Activated CD4-positive, alpha-beta T cell treated with anti-CD3 and anti-CD28 coated beads for 36 hours (primary cell): ENCODE measurements at regions not wholly inside any gene's neighbourhood (a gene's known extent, or its start where the extent isn't known, plus 50 kb on each side); places are given as distances from the start of the nearest gene placed in this dataset.

Source experiments
- ATAC-seq: fragments of 200-7000 bp; cut with Tn5 transposase; one replicate; pipeline ENCODE4 v1.10.0; 2021; ENCODE audit warnings: mild to moderate bottlenecking, moderate library complexity
- CTCF ChIA-PET: fragments of 350-600 bp; sonication (Branson Sonifier 250); formaldehyde crosslinking; loops from one replicate; lab custom pipeline; 2021; ENCODE audit warnings: antibody characterized with exemption; lab: Charles Lee
- POLR2A ChIA-PET: fragments of 350-600 bp; sonication (Branson Sonifier 250); formaldehyde crosslinking; loops from one replicate; lab custom pipeline; 2021; ENCODE audit warnings: antibody characterized with exemption, inconsistent platforms; lab: Charles Lee
- DNase-seq: peaks from one replicate; pipeline ENCODE4 v3.0.0-alpha.2; 2020
- H3K27ac Mint-ChIP-seq: one replicate; pipeline ENCODE4 v1.8.0; 2021; ENCODE audit warnings: mixed read lengths
- H3K27me3 Mint-ChIP-seq: one replicate; pipeline ENCODE4 v1.8.0; 2021; ENCODE audit warnings: mixed read lengths
- H3K36me3 Mint-ChIP-seq: one replicate; pipeline ENCODE4 v1.8.0; 2021; ENCODE audit warnings: low read depth, mixed read lengths
- H3K4me1 Mint-ChIP-seq: one replicate; pipeline ENCODE4 v1.8.0; 2021; ENCODE audit warnings: mixed read lengths
- H3K4me3 Mint-ChIP-seq: one replicate; pipeline ENCODE4 v1.8.0; 2021; ENCODE audit warnings: mild to moderate bottlenecking, moderate library complexity, mixed read lengths
- H3K9me3 Mint-ChIP-seq: one replicate; pipeline ENCODE4 v1.8.0; 2021; ENCODE audit warnings: low read depth, mixed read lengths
- intact Hi-C, 2 experiments: fragments of 100-400 bp; cut with DNase I in 1 of 2; cut with micrococcal nuclease in 1 of 2; formaldehyde crosslinking; loops; one replicate each; pipeline versions ENCODE4 v1.14.2 to v1.15.1; 2022 to 2024; cut with DNase I, micrococcal nuclease

- CTCF ChIA-PET = no interaction called here
- intact Hi-C loops = no loop called here
- peaks cover 19% of the 10 kb centered on the region for H3K27me3 Mint-ChIP-seq
Measured at GRCh38 chr6:41404182-41404845, 68.9 kb downstream of the NCR2 start.

GRCh38 chr6:41405941-41406727 is 70.7 kb downstream of the NCR2 start:
- DNase-seq (no peak), ATAC-seq (no peak)
- peaks cover 13% of the 10 kb centered on the region for H3K27me3 Mint-ChIP-seq
- no peak overlapping the region for H3K4me3 Mint-ChIP-seq
- intact Hi-C loops = no loop called here
- CTCF ChIA-PET = no interaction called here
- no peak overlapping the region for H3K27ac Mint-ChIP-seq
- POLR2A ChIA-PET = no interaction called here
- H3K9me3 Mint-ChIP-seq = peaks cover 4% of the 10 kb centered on the region
- H3K36me3 Mint-ChIP-seq = no peaks in the 10 kb centered on the region
- no peaks in the 10 kb centered on the region for H3K4me1 Mint-ChIP-seq

More at GRCh38 chr6:41404182-41404845, 68.9 kb downstream of the NCR2 start:
- Mint-ChIP-seq H3K27ac (no peak overlapping the region), H3K4me1 (no peaks in the 10 kb centered on the region), H3K9me3 (peaks cover 4% of the 10 kb centered on the region), H3K4me3 (no peak overlapping the region), H3K36me3 (no peaks in the 10 kb centered on the region)
- POLR2A ChIA-PET = no interaction called here
- ATAC-seq (no peak), DNase-seq (no peak)

GRCh38 chr6:41406728-41407489 is 71.5 kb downstream of the NCR2 start:
- no peak overlapping the region for H3K4me3 Mint-ChIP-seq
- ATAC-seq = no peak
- no peak for DNase-seq
- ChIA-PET POLR2A (no interaction called here), CTCF (no interaction called here)
- no peaks in the 10 kb centered on the region for H3K9me3 Mint-ChIP-seq
- H3K4me1 Mint-ChIP-seq = no peaks in the 10 kb centered on the region
- H3K27me3 Mint-ChIP-seq = peaks cover 9% of the 10 kb centered on the region
- H3K27ac Mint-ChIP-seq = no peak overlapping the region
- H3K36me3 Mint-ChIP-seq = no peaks in the 10 kb centered on the region
- intact Hi-C loops = no loop called here

- no peak overlapping the region for H3K4me3 Mint-ChIP-seq
- ATAC-seq (no peak), DNase-seq (no peak)
- CTCF ChIA-PET = no interaction called here
- H3K4me1 Mint-ChIP-seq = no peaks in the 10 kb centered on the region
- intact Hi-C loops = no loop called here
- peaks cover 4% of the 10 kb centered on the region for H3K27me3 Mint-ChIP-seq
- no peak overlapping the region for H3K27ac Mint-ChIP-seq
- H3K9me3 Mint-ChIP-seq = no peaks in the 10 kb centered on the region
- POLR2A ChIA-PET = no interaction called here
- H3K36me3 Mint-ChIP-seq = no peaks in the 10 kb centered on the region
Measured at GRCh38 chr6:41408576-41408975, 73.2 kb downstream of the NCR2 start.

GRCh38 chr6:41408982-41409381 is 73.6 kb downstream of the NCR2 start:
- Mint-ChIP-seq H3K36me3 (no peaks in the 10 kb centered on the region), H3K27ac (no peak overlapping the region), H3K4me1 (no peaks in the 10 kb centered on the region), H3K4me3 (no peak overlapping the region), H3K27me3 (peaks cover 4% of the 10 kb centered on the region), H3K9me3 (no peaks in the 10 kb centered on the region)
- POLR2A ChIA-PET = no interaction called here
- intact Hi-C loops = no loop called here
- DNase-seq (no peak), ATAC-seq (no peak)
- CTCF ChIA-PET = no interaction called here

- DNase-seq (no peak), ATAC-seq (no peak)
- intact Hi-C loops = no loop called here
- H3K4me1 Mint-ChIP-seq = no peaks in the 10 kb centered on the region
- no peak overlapping the region for H3K27ac Mint-ChIP-seq
- H3K4me3 Mint-ChIP-seq = no peak overlapping the region
- peaks cover 6% of the 10 kb centered on the region for H3K27me3 Mint-ChIP-seq
- CTCF ChIA-PET = interaction anchor here (1.2 kb wide), 1 partner anchor 13 kb away, joined by 4 read pairs; no protein-coding TSS in a partner anchor
- H3K9me3 Mint-ChIP-seq = no peaks in the 10 kb centered on the region
- H3K36me3 Mint-ChIP-seq = no peaks in the 10 kb centered on the region
- POLR2A ChIA-PET = no interaction called here
Measured at GRCh38 chr6:41409489-41409888, 74.1 kb downstream of the NCR2 start.

GRCh38 chr6:41411961-41412360 is 76.6 kb downstream of the NCR2 start:
- peaks cover 29% of the 10 kb centered on the region for H3K27me3 Mint-ChIP-seq
- H3K9me3 Mint-ChIP-seq = no peaks in the 10 kb centered on the region
- POLR2A ChIA-PET = no interaction called here
- H3K27ac Mint-ChIP-seq = no peak overlapping the region
- intact Hi-C loops = no loop called here
- H3K4me3 Mint-ChIP-seq = no peak overlapping the region
- DNase-seq (no peak), ATAC-seq (no peak)
- H3K4me1 Mint-ChIP-seq = peaks cover 6% of the 10 kb centered on the region
- CTCF ChIA-PET = interaction anchor here (2.6 kb wide), 1 partner anchor 10 kb away, joined by 7 read pairs; no protein-coding TSS in a partner anchor
- H3K36me3 Mint-ChIP-seq = no peaks in the 10 kb centered on the region

GRCh38 chr6:41413250-41413649 is 77.8 kb downstream of the NCR2 start:
- ChIA-PET POLR2A (no interaction called here), CTCF (interaction anchor here (0.6 to 2.6 kb wide), 2 partner anchors 9 to 919 kb away, joined by 3 to 7 read pairs; no protein-coding TSS in a partner anchor)
- Mint-ChIP-seq H3K4me3 (no peak overlapping the region), H3K4me1 (peaks cover 6% of the 10 kb centered on the region), H3K27me3 (peaks cover 35% of the 10 kb centered on the region), H3K9me3 (no peaks in the 10 kb centered on the region), H3K36me3 (no peaks in the 10 kb centered on the region), H3K27ac (no peak overlapping the region)
- no peak for ATAC-seq
- intact Hi-C loops = no loop called here
- no peak for DNase-seq

GRCh38 chr6:41416501-41416837 is 81.1 kb downstream of the NCR2 start:
- intact Hi-C loops = no loop called here
- peaks cover 43% of the 10 kb centered on the region for H3K27me3 Mint-ChIP-seq
- peaks cover 6% of the 10 kb centered on the region for H3K4me1 Mint-ChIP-seq
- DNase-seq (no peak), ATAC-seq (no peak)
- no peak overlapping the region for H3K4me3 Mint-ChIP-seq
- ChIA-PET POLR2A (no interaction called here), CTCF (interaction anchor here (0.7 kb wide), 1 partner anchor 83 kb away, joined by 4 read pairs; no protein-coding TSS in a partner anchor)
- H3K9me3 Mint-ChIP-seq = no peaks in the 10 kb centered on the region
- H3K27ac Mint-ChIP-seq = no peak overlapping the region
- H3K36me3 Mint-ChIP-seq = no peaks in the 10 kb centered on the region

GRCh38 chr6:41418741-41419140 is 83.3 kb downstream of the NCR2 start:
- intact Hi-C loops = loop anchor here in 1 of 2 experiments (2.0 kb wide), 1 partner anchor 330 kb away; no protein-coding TSS in a partner anchor
- POLR2A ChIA-PET = interaction anchor here (0.6 kb wide), 1 partner anchor 262 kb away, joined by 7 read pairs; no protein-coding TSS in a partner anchor
- DNase-seq = no peak
- H3K9me3 Mint-ChIP-seq = no peaks in the 10 kb centered on the region
- no peak overlapping the region for H3K27ac Mint-ChIP-seq
- no peak overlapping the region for H3K4me3 Mint-ChIP-seq
- CTCF ChIA-PET = interaction anchor here (1.5 kb wide), 1 partner anchor 172 kb away, joined by 3 read pairs; no protein-coding TSS in a partner anchor
- no peak for ATAC-seq
- peaks cover 48% of the 10 kb centered on the region for H3K27me3 Mint-ChIP-seq
- H3K4me1 Mint-ChIP-seq = peaks cover 6% of the 10 kb centered on the region
- H3K36me3 Mint-ChIP-seq = no peaks in the 10 kb centered on the region

- POLR2A ChIA-PET = no interaction called here
- H3K4me3 Mint-ChIP-seq = no peak overlapping the region
- peaks cover 6% of the 10 kb centered on the region for H3K4me1 Mint-ChIP-seq
- H3K36me3 Mint-ChIP-seq = no peaks in the 10 kb centered on the region
- H3K27me3 Mint-ChIP-seq = peaks cover 46% of the 10 kb centered on the region
- H3K27ac Mint-ChIP-seq = no peak overlapping the region
- no peaks in the 10 kb centered on the region for H3K9me3 Mint-ChIP-seq
- no peak for DNase-seq
- intact Hi-C loops = loop anchor here in 1 of 2 experiments (2.0 kb wide), 1 partner anchor 329 kb away; no protein-coding TSS in a partner anchor
- no peak for ATAC-seq
- CTCF ChIA-PET = no interaction called here
Measured at GRCh38 chr6:41419385-41419784, 84.0 kb downstream of the NCR2 start.
